Endothelial cell of umbilical vein (primary cell): ENCODE measurements at regions not wholly inside any gene's neighbourhood (a gene's known extent, or its start where the extent isn't known, plus 50 kb on each side); places are given as distances from the start of the nearest gene placed in this dataset.

Experiments used
- CTCF ChIP-seq, 2 donors: IDR thresholded peaks; 1 replicate in 1 of 2; 2 replicates in 1 of 2; pipeline ENCODE4 v1.5.1; 2011; ENCODE audit warnings: low read length in 2 of 2, mild to moderate bottlenecking in 2 of 2, moderate library complexity in 2 of 2, control low read depth in 1 of 2, inconsistent platforms in 1 of 2, low read depth in 1 of 2; ENCODE audit not compliant: insufficient read depth in 1 of 2; ENCODE audit errors: extremely low read depth in 1 of 2
- EZH2 ChIP-seq: IDR thresholded peaks from 2 replicates; pipeline ENCODE4 v1.6.1; 2012; ENCODE audit warnings: borderline replicate concordance, low read depth, mild to moderate bottlenecking, moderate library complexity, low read length, inconsistent platforms; ENCODE audit not compliant: severe bottlenecking
- FOS ChIP-seq: IDR thresholded peaks from 2 replicates; pipeline ENCODE4 v1.6.1; 2011; ENCODE audit warnings: mild to moderate bottlenecking, low read length, moderate library complexity, borderline replicate concordance; ENCODE audit not compliant: insufficient read depth
- JUN ChIP-seq: IDR thresholded peaks from 2 replicates; pipeline ENCODE4 v1.6.1; 2011; ENCODE audit warnings: borderline replicate concordance, low read depth; ENCODE audit not compliant: insufficient read length, insufficient read depth
- MAX ChIP-seq: IDR thresholded peaks from 2 replicates; pipeline ENCODE4 v1.6.1; 2011; ENCODE audit not compliant: insufficient read depth, insufficient read length
- MYC ChIP-seq: IDR thresholded peaks from one replicate; pipeline ENCODE4 v1.6.1; 2011; ENCODE audit warnings: mild to moderate bottlenecking, low read depth, low read length
- POLR2A ChIP-seq: IDR thresholded peaks from 2 replicates; pipeline ENCODE4 v1.6.1; 2012; ENCODE audit warnings: low read depth, mild to moderate bottlenecking, control low read depth, low read length
- POLR2AphosphoS5 ChIP-seq: IDR thresholded peaks from 2 replicates; pipeline ENCODE4 v1.6.1; 2012; ENCODE audit warnings: low read depth, mild to moderate bottlenecking, control low read depth, low read length, moderate library complexity; ENCODE audit not compliant: insufficient read depth

GRCh38 chr3:80434366-80434765, 666.6 kb upstream of the ROBO1 start:
- no peak for TF ChIP-seq CTCF (IDR thresholded peaks at IDR 0.05; ENCODE audit: extremely low read depth in 1 of 2, insufficient read depth in 1 of 2, low read depth in 1 of 2, low read length in 2 of 2)
- TF ChIP-seq MYC: no peak
- no peak for TF ChIP-seq POLR2A
- TF ChIP-seq MAX: no peak
- no peak for TF ChIP-seq EZH2
- TF ChIP-seq POLR2AphosphoS5: no peak
- TF ChIP-seq JUN: no peak
- TF ChIP-seq FOS: no peak
